Panc1 (cell line): ENCODE measurements at regions not wholly inside any gene's neighbourhood (a gene's known extent, or its start where the extent isn't known, plus 50 kb on each side); places are given as distances from the start of the nearest gene placed in this dataset.

Experiments
- ATAC-seq: fragments of 200-7000 bp; cut with Tn5 transposase; 2 replicates; pipeline ENCODE4 v1.9.1; 2020; ENCODE audit warnings: mild to moderate bottlenecking, moderate library complexity
- BruUV-seq: library from RNA; stranded (reverse); fragments of 400-500 nt; replicated peaks from 2 replicates; lab custom pipeline; 2021; lab: Mats Ljungman, UMichigan
- CTCF ChIA-PET: fragments of 300-600 bp; sonication (Branson Sonifier 250); formaldehyde crosslinking; loops from one replicate; lab custom pipeline; 2022; ENCODE audit warnings: antibody characterized with exemption; lab: Charles Lee
- POLR2A ChIA-PET: fragments of 300-600 bp; sonication (Branson Sonifier 250); formaldehyde crosslinking; loops from one replicate; lab custom pipeline; 2022; ENCODE audit warnings: antibody characterized with exemption; lab: Charles Lee
- DNase-seq: peaks from one replicate; pipeline ENCODE4 v3.0.0-alpha.2; 2010; ENCODE audit warnings: low read depth, low spot score
- H3K27ac ChIP-seq: 2 replicates; pipeline ENCODE4 v1.5.1; 2011; ENCODE audit warnings: mild to moderate bottlenecking, low read length, inconsistent platforms
- H3K27me3 ChIP-seq: fragments of 200-500 bp; sonication (Bioruptor generic); 2 replicates; pipeline ENCODE4 v1.6.0; 2014; ENCODE audit warnings: low read length, inconsistent platforms; ENCODE audit not compliant: control insufficient read depth, insufficient read depth
- H3K36me3 ChIP-seq: fragments of 200-500 bp; sonication (Bioruptor generic); 2 replicates; pipeline ENCODE4 v1.5.1; 2014; ENCODE audit warnings: inconsistent platforms, mild to moderate bottlenecking, low read length, moderate library complexity; ENCODE audit not compliant: control insufficient read depth, insufficient read depth
- H3K4me1 ChIP-seq: 2 replicates; pipeline ENCODE4 v1.5.1; 2011; ENCODE audit warnings: inconsistent platforms, mild to moderate bottlenecking, low read length, moderate library complexity; ENCODE audit not compliant: control insufficient read depth, insufficient read depth
- H3K4me3 ChIP-seq, 2 experiments: 2 replicates each; pipeline ENCODE4 v1.5.1; 2011 to 2012; ENCODE audit warnings: low read depth in 2 of 2, low read length in 2 of 2, mild to moderate bottlenecking in 2 of 2, inconsistent platforms in 1 of 2, moderate library complexity in 1 of 2
- H3K9me3 ChIP-seq: fragments of 200-500 bp; sonication (Bioruptor generic); 2 replicates; pipeline ENCODE4 v1.5.1; 2014; ENCODE audit warnings: low read depth, mild to moderate bottlenecking, inconsistent platforms, low read length, moderate library complexity; ENCODE audit not compliant: control insufficient read depth, insufficient read depth
- CTCF ChIP-seq: fragments of 450-650 bp; IDR thresholded peaks from 2 replicates; pipeline ENCODE4 v1.5.1; 2017; ENCODE audit warnings: mild to moderate bottlenecking
- POLR2AphosphoS5 ChIP-seq: IDR thresholded peaks from 2 replicates; pipeline ENCODE4 v1.6.1; 2012; ENCODE audit warnings: mild to moderate bottlenecking, low read depth, low read length, moderate library complexity
- SIN3A ChIP-seq: IDR thresholded peaks from 2 replicates; pipeline ENCODE4 v1.6.1; 2012; ENCODE audit warnings: low read depth, mild to moderate bottlenecking, low read length, moderate library complexity, borderline replicate concordance; ENCODE audit not compliant: insufficient read depth
- TCF7L2 ChIP-seq: IDR thresholded peaks from 2 replicates; pipeline ENCODE4 v1.6.1; 2011; ENCODE audit warnings: mild to moderate bottlenecking, low read depth, low read length, inconsistent platforms
- in situ Hi-C: cut with HindIII; loops from 2 replicates; pipeline ENCODE4 v1.10.0; 2016; ENCODE audit warnings: low sequenced_read_pairs, low pct_unique_long_range_greater_than_20kb
- intact Hi-C: fragments of 100-400 bp; cut with micrococcal nuclease; formaldehyde crosslinking; loops from one replicate; pipeline ENCODE4 v1.10.0; 2022; ENCODE audit not compliant: unreplicated experiment
- TF ChIP-seq, protein P1 (sequence below), 2 experiments: IDR thresholded peaks; 2 replicates each; pipeline ENCODE4 v1.6.1; 2011 to 2012; ENCODE audit warnings: low read depth in 2 of 2, control low read depth in 1 of 2, low read length in 1 of 2, mild to moderate bottlenecking in 1 of 2, moderate library complexity in 1 of 2; ENCODE audit not compliant: insufficient read depth in 1 of 2

DNA sequence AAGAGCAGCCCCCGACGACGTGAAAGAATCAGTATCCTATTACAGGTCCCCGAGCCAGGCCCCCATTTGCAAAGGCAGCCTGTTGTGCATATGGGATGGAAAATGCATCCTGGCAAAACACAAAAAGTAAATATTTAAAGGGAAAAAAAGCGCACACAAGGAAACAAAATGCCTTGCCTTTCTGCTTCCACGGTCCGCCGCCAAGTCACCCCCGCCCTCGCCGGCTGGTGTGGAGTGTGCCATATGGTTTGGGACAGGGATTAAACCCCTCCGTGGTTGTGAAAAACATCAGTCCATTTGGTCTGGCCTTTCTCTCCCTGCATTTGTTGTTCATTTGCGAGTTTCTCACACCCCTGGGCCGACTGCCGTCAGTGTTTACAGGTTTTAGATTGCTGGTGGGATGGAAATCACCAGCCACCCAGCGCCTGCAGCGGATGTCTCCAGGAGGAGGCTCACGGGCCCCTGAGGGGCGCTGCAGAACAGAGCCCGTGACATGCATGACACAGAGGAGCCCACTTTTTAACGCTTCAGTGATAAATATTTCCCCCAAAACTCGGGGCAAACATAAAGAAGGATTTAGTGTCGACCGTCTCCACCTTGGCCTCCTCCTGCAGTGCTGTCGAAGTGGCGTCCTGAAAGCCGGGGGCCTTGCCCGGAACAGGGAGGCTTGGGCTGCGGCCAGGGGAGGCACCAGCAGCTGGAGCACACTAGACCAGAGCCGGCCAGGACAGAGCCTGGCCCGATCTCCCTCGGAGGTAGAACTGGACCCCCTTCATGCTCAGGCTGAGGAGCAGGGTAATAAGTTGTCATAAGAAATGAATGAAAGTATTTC, 161.5 kb downstream of the HSD17B3 start:
- H3K27ac ChIP-seq = no peak overlapping the region
- no peaks in the 10 kb centered on the region for H3K27me3 ChIP-seq
- CTCF ChIA-PET = no interaction called here
- H3K9me3 ChIP-seq = no peaks in the 10 kb centered on the region
- TF ChIP-seq, protein P1, sequence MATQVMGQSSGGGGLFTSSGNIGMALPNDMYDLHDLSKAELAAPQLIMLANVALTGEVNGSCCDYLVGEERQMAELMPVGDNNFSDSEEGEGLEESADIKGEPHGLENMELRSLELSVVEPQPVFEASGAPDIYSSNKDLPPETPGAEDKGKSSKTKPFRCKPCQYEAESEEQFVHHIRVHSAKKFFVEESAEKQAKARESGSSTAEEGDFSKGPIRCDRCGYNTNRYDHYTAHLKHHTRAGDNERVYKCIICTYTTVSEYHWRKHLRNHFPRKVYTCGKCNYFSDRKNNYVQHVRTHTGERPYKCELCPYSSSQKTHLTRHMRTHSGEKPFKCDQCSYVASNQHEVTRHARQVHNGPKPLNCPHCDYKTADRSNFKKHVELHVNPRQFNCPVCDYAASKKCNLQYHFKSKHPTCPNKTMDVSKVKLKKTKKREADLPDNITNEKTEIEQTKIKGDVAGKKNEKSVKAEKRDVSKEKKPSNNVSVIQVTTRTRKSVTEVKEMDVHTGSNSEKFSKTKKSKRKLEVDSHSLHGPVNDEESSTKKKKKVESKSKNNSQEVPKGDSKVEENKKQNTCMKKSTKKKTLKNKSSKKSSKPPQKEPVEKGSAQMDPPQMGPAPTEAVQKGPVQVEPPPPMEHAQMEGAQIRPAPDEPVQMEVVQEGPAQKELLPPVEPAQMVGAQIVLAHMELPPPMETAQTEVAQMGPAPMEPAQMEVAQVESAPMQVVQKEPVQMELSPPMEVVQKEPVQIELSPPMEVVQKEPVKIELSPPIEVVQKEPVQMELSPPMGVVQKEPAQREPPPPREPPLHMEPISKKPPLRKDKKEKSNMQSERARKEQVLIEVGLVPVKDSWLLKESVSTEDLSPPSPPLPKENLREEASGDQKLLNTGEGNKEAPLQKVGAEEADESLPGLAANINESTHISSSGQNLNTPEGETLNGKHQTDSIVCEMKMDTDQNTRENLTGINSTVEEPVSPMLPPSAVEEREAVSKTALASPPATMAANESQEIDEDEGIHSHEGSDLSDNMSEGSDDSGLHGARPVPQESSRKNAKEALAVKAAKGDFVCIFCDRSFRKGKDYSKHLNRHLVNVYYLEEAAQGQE (IDR thresholded peaks at IDR 0.05; ENCODE audit: insufficient read depth in 1 of 2, low read depth in 2 of 2, low read length in 1 of 2) = no peak
- no peak for TF ChIP-seq SIN3A
- TF ChIP-seq POLR2AphosphoS5 = no peak
- TF ChIP-seq CTCF = no peak
- TF ChIP-seq TCF7L2 = no peak
- ATAC-seq = no peak
- no peaks in the 10 kb centered on the region for H3K4me1 ChIP-seq
- BruUV-seq = no TSS peak
- intact Hi-C loops (no loop called here), in situ Hi-C loops (no loop called here)
- H3K36me3 ChIP-seq = no peaks in the 10 kb centered on the region
- POLR2A ChIA-PET = no interaction called here
- H3K4me3 ChIP-seq = no peak overlapping the region
- no peak for DNase-seq

DNA sequence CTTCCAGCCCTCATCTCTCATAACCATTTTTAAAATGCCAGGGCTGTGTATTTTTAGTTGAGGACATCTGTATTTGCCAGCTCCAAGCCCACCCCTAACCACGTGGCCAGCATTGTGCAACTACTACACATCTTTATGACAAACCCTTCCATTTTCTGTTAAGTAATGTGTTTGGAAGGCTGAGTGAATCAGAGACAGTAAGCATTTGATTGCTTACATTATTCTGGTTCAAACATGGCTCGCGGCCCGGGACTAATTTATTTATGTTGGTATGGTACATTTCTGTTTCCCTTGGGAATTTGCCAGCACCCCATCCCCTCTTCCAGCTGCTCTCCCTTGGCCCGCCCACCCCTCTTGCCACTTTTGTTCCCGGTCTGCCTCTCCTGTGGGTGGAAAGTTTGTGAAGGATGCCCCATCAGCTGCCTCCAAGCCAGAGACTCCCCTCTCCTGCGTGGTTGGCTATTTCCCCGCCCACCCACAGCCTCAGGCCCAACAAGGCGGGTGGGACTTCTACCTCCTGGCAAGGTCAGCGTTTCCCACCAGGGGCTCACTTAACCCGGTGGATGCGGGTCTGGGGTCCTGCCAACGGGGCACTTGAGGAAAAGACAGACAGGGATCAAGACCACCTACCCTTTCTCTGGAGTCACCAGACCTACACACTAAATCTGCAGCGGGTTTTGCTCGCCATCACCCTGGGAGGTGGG, 162.2 kb downstream of the HSD17B3 start:
- TF ChIP-seq POLR2AphosphoS5 = no peak
- TF ChIP-seq TCF7L2 = no peak
- TF ChIP-seq SIN3A = no peak
- TF ChIP-seq CTCF = no peak
- TF ChIP-seq, protein P1 (IDR thresholded peaks at IDR 0.05; ENCODE audit: insufficient read depth in 1 of 2, low read depth in 2 of 2, low read length in 1 of 2) = no peak
- in situ Hi-C loops (no loop called here), intact Hi-C loops (no loop called here)
- ChIA-PET POLR2A (no interaction called here), CTCF (no interaction called here)
- Histone ChIP-seq H3K9me3 (no peaks in the 10 kb centered on the region), H3K36me3 (no peaks in the 10 kb centered on the region), H3K27ac (no peak overlapping the region), H3K4me3 (no peak overlapping the region), H3K4me1 (no peaks in the 10 kb centered on the region), H3K27me3 (no peaks in the 10 kb centered on the region)
- ATAC-seq (no peak), DNase-seq (no peak)
- no TSS peak for BruUV-seq
